Fibroblast of skin of right quadriceps (primary cell): ENCODE measurements at regions not wholly inside any gene's neighbourhood (a gene's known extent, or its start where the extent isn't known, plus 50 kb on each side); places are given as distances from the start of the nearest gene placed in this dataset.
A peak's percentile ranks its signal among the peaks of the same experiment; 100 is the strongest.
"Not testable (repeated sequence)": the region's sequence is repeated elsewhere in the genome, so short reads cannot be mapped to it uniquely, and the experiment has no call there.

Source experiments
- DNase-seq: peaks from one replicate; pipeline ENCODE4 v3.0.0-alpha.2; 2013

- DNase-seq: no peak
Observed at GRCh38 chr12:91880528-91880927, 265.1 kb downstream of the BTG1 start.

- DNase-seq: no peak
Observed at GRCh38 chr12:91877456-91878235, 268.0 kb downstream of the BTG1 start.

- peak; percentile 42 for DNase-seq
Observed at GRCh38 chr12:91877022-91877421, 268.6 kb downstream of the BTG1 start.

- DNase-seq: not testable (repeated sequence)
Observed at GRCh38 chr12:91875671-91876070, 270.0 kb downstream of the BTG1 start.

- peak; percentile 12 for DNase-seq
Observed at GRCh38 chr12:91874086-91874865, 271.4 kb downstream of the BTG1 start.

- no peak for DNase-seq
Observed at GRCh38 chr12:91871751-91872150, 273.9 kb downstream of the BTG1 start.

GRCh38 chr12:91870872-91871707 lies 274.6 kb downstream of the BTG1 start:
- DNase-seq: no peak

GRCh38 chr12:91868054-91868453 lies 277.6 kb downstream of the BTG1 start:
- no peak for DNase-seq

- no peak for DNase-seq
Observed at GRCh38 chr12:91866566-91866965, 279.1 kb downstream of the BTG1 start.

GRCh38 chr12:91863702-91864101 lies 281.9 kb downstream of the BTG1 start:
- no peak for DNase-seq

- no peak for DNase-seq
Observed at GRCh38 chr12:91861554-91861953, 284.1 kb downstream of the BTG1 start.

GRCh38 chr12:91859347-91859746 lies 286.3 kb downstream of the BTG1 start:
- DNase-seq: no peak

- DNase-seq: no peak
Observed at GRCh38 chr12:91857813-91858542, 287.7 kb downstream of the BTG1 start.

- no peak for DNase-seq
Observed at GRCh38 chr12:91854725-91855124, 290.9 kb downstream of the BTG1 start.

GRCh38 chr12:91853350-91854127 lies 292.1 kb downstream of the BTG1 start:
- DNase-seq: no peak

GRCh38 chr12:91852634-91853033 lies 293.0 kb downstream of the BTG1 start:
- no peak for DNase-seq

- no peak for DNase-seq
Observed at GRCh38 chr12:91851741-91852477, 293.7 kb downstream of the BTG1 start.

GRCh38 chr12:91846466-91847055 lies 299.1 kb downstream of the BTG1 start:
- peak; percentile 6 for DNase-seq

GRCh38 chr12:91845365-91845764 lies 300.3 kb downstream of the BTG1 start:
- no peak for DNase-seq

- DNase-seq: no peak
Observed at GRCh38 chr12:91841822-91842221, 303.8 kb downstream of the BTG1 start.

- DNase-seq: no peak
Observed at GRCh38 chr12:91836696-91837095, 308.9 kb downstream of the BTG1 start.
